NCI-H2107 (cell line): ENCODE measurements at regions not wholly inside any gene's neighbourhood (a gene's known extent, or its start where the extent isn't known, plus 50 kb on each side); places are given as distances from the start of the nearest gene placed in this dataset.
"Not testable (repeated sequence)": the region's sequence is repeated elsewhere in the genome, so short reads cannot be mapped to it uniquely, and the experiment has no call there.

Experiments
- DNase-seq: peaks from one replicate; lab custom pipeline; 2025; lab: John Stamatoyannopoulos, UW

DNA sequence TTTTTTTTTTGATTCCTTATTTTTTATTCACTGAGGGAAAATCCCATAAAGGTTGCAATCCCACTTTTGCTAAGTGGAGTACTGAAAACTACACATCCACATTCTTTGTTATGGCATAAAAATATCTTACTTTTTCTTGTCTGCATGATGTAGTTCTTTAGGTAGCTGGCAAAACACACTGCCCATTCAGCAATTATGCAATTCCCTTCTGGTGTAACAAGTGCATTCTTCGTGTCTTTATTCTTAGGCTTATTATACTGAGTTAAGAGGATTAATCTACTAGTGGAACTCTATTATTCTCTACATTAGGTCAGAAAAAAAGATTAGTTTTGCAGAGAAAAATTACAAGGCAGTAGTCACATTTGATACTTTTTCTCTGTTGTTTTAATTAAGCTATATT, 403.8 kb upstream of the GBE1 start:
- DNase-seq, result no peak

DNA sequence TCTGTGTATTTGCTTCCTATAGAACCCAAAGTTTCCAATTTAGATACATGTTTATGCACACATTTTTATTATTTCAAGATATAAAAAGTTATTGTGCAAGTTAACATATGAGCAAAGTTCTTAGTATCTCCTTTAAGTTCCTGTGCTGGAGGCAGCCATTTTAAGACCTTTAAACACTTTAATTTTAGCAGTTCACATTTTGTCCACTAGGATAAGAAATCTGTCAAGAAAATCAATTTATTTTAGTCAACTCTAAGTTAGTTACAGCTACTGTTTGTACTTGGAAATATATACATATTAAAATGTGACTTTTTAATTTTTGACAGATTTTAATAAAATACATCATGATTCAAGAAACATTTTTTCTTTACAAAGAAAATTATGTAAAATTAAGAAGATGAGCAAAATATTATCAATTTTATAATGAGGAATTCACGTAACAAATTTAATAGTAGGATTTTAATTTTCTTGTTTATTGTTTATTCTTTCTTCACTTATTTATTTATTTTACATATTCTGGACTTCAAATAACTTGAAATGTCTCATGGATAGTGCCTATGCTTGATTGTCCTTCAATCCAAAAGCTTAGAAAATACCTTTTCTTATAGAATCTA, 402.6 kb upstream of the GBE1 start:
- no peak for DNase-seq

DNA sequence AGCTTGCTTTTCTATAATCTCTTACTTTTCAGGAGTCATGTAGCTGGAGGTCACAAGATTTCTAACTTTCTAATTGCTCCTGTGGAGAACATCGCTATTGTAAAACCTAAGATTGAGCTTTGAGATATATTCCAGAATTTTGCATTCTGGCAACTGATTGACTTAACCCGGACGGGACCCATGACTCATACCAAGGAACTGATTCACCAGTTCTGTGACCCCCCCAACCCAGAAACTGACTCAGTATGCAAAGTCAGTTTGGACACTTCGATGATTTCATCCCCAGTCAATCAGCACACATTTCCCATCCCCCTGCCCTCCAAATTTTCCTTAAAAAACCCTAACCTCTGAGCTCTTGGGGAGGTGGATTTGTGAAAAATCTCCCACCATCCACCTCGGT, 396.5 kb upstream of the GBE1 start:
- no peak for DNase-seq

DNA sequence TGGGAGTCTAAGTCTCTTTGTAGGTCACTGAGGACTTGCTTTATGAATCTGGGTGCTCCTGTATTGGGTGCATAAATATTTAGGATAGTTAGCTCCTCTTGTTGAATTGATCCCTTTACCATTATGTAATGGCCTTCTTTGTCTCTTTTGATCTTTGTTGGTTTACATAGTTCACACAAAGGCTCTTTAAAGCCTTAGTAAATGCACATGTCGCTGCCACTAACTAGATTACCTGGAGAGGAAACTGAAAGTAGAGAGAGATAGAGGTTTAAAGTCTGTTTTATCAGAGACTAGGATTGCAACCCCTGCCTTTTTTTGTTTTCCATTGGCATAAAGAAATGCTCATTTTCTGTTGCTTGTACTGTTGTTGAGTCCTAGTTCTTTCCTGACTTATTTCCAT, 392.4 kb upstream of the GBE1 start:
- not testable (repeated sequence) for DNase-seq

DNA sequence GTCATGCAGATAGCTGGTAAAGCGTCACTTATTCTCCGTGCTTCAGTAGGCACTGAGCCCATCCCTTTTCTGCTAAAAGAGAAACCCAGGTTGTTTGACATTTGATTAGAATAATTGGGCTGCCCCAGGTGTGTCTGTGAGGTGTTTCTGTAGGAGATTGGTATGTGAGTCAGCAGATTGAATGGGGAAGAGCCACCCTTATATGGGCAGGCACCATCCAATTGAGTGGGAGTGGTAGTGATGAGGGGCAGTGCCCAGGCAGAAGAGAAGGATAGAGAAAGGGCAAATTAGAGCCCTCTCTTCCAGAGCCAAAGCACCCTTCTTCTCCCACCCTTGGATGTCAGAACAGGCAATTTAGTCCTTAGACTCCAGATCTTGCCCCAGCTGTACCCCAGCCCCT, 384.3 kb upstream of the GBE1 start:
- no peak for DNase-seq

DNA sequence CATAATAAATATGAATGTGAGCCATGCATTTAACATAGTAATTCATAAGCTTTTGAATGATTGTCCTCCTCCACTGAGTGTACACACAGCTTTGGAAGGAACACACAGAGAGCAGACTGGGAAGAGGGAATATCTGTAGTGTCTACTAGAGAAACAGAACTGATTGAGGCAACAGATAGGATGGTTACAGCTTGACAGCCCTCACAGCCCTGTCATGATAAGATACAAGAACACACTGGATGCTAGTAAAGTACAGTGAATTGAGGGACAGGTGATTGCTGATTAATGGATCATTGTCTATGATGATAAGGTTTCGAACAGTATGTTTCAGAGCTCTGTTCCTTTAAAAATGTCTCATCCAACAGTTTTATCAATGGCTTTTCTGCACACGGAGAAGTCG, 383.4 kb upstream of the GBE1 start:
- DNase-seq, result no peak

DNA sequence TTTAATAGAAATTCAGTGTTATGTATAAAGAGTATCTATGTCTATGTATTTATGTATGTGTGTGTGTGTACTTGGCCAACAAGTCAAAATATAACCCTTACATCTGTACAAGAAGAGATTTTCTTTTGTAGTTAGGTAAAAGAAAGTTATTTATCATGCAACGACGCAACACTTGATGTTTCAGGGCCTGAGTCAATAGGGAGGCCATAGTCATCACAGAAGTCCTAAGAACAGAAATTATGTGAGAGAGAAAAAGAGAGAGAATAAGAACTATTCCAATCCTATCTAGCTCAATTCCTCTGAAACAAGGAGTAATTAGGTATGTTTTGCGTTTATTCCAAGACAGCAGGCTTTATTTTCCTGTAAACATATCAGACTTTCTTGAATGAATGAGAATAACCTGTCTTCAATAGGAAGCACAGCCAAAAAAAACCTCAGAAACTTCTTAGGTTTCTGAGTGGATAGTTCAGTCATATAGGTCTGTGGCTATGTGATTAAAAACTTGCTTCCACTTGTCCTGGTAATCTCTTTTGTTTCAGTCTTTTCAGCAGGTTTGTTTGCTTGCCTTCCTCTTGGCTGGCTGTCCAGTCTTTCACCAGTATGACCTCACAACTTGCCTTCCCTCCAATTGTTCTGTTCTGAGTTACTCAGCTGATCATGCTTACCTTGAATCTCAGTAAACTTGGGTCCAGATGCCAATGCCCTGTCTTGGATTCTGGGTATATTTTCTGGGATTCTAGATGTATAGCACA, 382.4 kb upstream of the GBE1 start:
- DNase-seq, result no peak

DNA sequence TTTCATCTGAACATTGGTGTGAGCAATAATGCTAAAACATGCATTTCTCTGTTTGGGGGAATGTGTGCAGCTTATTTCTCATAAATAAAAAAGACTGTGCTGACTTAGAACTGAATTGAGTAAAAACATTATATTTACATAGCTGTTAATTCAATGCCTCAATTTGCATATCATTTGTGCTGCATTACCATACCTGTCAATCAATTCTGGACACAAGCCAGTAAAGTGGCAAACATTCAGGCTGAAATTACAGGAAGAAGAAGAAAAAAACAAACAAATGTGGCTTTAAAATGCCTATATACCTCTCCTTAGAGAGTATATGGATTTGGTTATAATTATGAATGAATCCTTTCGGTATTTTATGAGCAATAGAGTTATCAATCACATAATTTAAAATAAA, 380.1 kb upstream of the GBE1 start:
- DNase-seq, result no peak

DNA sequence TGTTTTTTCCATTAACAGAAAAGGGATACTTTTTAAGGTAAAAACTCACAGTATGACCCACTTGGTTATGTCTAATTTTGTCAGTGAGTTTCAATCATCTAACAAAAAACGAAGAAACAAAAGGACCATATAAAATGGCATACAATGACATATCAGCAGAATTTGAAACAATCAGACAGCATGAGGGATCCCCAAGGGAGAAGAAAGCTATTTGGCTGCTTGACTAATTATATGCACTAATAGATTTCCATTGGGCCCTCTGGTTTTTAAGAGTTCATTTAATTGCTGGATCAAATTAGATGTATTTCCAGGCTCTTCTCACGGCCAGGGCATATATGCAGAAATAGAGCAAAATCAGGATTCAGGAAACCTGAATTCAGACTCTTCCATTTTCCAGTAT, 376.4 kb upstream of the GBE1 start:
- DNase-seq, result no peak

DNA sequence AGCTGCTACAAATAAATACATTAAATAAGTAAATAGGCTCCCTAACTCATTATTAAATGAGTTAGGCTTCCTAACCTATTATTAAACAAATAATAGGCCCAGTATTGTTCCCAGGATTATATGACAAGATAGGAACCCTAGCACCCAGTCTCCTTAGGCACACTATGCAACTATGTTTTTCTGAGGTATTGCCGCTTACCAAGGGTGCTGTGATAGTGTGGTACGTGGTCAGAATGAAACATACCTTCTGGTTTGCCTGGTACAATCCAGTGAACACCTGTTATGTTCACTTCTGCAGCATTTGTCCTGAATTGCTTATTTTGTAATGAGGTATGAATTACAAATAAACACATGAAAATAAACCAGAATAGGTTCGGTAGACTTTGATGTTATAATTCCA, 375.6 kb upstream of the GBE1 start:
- no peak for DNase-seq

DNA sequence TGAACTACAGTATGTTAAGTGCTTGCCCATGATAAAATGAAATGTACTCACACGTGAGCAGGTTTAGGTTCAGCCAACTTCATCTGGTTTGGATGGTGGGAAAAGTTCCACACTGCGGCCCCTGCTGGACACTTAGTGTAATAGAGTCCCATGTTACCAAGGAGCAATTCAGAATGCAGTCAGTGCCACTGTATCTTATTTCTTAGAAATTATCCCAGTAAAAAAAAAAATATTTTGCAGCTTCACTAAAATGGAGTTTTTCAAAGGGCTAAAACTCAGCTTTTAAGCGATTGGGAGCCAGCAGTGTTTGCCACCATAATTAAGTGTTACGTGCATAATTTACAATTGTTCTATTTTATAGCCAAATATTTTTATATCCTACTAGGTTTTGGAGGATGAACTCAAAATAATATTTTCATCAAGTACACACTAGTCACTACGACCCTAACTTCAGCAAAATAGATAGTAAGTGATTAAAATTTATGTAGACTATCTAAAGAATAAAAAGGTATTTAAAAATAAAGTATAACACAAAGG, 371.7 kb upstream of the GBE1 start:
- DNase-seq, result no peak

DNA sequence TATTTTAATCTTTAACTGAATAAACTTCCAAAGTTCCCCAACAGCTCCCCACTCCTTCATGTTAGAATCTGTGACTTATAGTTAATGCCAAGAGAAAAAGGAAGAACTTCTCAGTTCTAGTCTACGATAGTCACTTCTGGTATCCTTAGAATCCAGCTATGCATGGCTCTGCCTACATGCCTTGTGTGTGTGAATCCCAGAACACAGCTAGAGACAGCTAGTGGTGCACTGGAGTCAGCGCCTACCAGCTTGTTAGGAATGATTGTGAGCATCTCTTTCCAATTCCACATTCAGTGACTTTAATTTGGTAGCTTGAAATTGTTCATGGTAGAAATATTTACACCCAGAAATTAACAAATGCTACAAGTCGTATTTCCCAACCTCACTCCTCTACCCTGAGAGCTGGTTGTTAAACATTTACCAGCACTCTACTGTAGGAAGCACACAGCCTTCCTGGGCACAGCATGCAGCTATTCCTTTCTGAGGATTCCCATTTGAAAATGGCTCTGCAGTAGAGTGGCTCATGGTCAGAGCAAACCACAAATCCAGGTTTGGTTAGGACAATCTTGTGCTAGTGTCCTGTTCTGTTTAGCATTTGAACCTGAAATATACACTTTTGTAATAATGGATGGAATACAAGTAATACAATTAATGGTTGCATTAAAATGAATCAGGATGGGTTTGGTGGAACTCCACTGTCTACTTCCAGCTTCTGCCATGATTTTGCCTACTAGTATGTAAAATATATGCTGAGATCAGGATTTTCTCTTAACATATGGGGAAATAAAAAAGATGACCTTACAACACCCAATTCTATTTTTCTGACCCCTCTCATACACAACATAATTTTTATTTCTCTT, 371.0 kb upstream of the GBE1 start:
- no peak for DNase-seq

DNA sequence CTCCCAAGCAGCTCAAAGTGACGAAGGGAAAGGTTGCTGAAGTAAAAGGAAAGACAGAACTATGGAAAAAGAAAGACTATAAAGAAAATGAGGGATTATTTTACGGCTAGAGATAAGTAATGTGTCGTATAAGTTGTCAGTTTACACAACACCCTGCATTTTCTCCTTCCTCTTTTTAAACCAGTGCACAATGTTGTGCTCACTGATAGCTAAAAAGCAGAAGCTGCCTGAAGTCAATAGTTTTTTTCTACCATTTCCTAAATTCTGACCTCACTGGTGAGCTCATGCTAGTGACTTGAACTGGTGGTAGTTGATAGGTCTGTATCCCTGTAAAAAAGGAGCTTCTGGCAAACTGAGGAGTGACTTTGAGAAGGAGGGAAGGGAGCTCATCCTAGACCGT, 368.6 kb upstream of the GBE1 start:
- DNase-seq, result no peak

DNA sequence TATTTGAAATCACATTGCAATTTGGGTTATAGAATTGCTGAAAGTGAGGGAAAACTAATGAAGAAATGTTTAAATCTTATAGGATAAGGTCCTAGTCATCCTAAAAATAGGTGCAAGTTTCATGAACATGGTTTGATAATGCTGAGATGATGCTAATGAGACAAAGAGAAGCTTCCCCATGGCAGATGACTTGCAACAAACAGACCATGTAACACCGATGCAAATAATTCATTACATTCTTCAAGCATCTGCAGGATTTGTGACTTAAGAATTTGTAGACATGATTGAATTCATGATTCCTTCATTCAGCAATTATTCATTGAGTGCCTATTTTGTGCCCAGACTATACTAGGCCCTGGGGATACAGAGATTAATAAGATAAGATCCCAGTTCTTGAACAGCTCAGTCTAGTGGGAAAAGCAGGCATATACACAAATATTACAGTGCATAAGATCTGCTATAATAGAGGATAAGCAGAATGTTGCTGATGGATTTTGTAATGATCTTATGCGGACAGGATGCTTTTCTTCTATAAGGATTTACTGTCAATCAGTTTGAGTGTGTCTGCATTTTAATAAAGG, 367.9 kb upstream of the GBE1 start:
- no peak for DNase-seq

DNA sequence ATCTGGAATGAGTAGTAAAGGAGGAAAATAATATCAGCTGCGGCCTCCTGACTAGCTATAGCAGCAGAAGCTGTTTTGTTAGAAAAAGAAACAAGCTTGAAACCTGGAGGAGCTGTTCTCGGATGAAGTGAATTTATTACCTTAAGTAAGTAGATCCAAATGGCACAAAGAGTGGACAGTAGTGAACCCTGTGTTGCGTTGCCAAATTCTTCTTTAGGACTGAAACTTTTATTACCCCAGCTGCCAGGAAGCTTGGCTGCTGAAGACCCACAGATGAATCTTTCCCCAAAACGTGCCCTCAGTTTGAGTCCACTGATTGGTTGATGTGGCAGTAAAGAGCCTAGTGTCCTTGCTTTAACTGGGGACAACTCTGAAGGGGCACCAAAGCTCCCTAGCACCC, 366.8 kb upstream of the GBE1 start:
- DNase-seq, result no peak

DNA sequence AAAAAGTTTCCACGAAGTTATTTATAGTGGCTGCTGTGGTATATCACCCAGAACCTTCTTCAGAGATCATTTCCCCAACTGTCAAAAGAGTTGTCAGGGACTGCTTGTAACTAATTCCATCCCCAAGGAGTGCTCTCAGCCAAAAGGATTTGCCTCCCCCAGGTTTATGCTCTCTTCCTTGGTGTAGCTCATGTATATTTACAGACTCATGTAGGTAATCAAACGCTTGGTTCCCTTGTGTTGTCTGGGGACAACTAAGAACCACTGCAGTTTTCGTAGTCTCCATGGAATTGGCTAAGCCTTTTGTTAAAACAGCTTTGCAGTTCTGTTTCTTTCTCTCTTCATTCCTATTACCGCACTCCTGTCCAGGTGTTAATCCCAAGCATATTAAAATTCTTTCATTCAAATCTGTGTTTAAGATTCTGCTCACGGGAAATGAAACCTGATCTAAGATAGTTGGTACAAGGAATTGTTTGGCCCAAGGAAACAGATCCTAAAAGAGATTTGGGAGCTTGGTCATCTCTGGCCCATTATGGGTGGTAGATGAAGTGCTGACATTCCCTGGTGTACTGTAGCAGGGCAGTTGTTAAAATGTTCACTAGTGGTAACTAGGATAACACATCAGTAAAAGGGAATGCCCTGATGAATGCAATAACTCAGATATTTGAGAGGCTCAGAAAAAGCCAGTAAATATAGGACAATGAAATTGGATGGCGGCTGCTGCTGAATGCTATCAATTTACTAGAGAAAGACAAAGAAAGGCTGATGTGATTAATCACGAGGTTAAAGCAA, 361.3 kb upstream of the GBE1 start:
- no peak for DNase-seq

DNA sequence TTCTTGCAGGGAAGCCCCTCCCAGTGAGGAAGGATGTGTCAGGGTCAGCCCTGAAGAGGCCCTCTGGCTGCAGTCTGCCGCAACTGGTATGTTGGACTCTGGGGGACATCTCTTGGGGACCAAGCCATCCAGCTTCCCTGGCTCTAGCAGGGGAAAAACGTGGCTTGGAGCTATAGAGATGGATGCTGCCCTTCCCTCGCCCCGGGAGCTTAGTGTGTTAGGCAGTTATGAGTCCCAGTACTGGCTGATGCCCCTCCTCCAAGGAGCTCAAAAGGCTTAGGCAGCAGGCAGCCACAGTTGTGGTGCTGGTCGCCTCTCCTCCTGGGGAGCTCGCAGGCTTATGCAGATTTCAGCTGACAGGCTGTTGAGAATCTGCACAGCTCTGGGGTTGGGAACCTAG, 353.1 kb upstream of the GBE1 start:
- DNase-seq, result no peak

DNA sequence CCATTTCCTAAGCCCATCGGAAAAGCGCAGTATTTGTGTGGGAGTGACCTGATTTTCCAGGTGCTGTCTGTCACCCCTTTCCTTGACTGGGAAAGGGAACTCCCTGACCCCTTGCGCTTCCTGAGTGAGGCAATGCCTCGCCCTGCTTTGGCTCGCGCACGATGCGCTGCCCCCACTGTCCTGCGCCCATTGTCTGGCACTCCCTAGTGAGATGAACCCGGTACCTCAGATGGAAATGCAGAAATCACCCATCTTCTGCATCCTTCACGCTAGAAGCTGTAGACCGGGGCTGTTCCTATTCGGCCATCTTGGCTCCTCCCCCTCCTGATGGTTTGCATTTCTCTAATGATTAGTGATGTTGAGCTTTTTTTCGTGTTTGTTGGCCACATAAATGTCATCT, 349.3 kb upstream of the GBE1 start:
- DNase-seq, result not testable (repeated sequence)

DNA sequence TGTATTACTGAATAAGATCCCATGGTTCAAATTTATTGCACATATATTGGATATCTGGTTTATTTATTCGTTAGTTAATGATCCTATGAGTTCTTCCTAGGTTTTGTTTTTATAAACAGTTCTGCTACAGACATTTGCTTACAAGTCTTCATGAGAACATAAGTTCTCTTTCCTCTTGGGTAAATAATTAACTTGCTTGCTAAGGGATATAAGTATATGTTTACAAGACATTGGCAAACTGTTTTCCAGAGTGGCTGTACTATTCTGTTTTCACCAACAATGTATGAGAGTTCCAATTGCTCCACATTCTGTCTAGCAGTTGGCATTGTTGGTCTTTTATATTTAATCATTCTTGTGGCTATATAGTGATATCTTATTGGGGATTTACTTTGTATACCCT, 341.8 kb upstream of the GBE1 start:
- no peak for DNase-seq

DNA sequence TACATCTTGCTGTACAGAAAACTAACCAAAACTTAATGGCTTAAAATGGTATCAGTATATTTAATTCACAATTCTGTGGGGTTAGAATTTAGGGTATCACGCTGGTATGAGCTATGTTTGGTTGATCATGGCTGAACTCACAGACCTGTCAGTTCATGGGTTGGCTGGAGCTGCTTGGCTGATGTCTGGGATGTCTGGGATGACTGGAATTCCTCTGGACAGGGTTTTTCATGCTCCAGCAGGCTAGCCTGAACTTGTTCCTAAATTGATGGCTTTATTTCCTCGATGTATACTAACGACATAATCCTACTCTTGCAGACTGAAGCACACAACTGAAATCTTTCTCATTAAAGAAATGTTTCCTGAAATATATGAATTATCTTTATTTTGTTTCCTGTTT, 338.9 kb upstream of the GBE1 start:
- DNase-seq, result no peak

DNA sequence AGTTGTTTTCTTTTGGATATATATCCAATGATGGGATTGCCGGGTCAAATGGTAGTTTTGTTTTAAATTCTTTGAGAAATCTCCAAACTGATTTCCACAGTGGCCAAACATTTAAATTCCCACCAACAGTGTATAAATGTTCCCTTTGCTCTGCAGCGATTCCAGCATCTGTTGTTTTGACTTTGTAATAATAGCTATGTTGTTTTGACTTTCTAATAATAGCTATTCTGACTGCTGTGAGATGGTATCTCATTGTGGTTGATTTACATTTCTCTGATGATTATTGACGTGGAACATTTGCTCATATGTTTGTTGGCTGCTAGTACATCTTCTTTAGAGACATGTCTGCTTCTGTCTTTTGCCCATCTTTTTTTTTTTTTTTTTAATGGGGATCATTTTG, 332.2 kb upstream of the GBE1 start:
- no peak for DNase-seq

DNA sequence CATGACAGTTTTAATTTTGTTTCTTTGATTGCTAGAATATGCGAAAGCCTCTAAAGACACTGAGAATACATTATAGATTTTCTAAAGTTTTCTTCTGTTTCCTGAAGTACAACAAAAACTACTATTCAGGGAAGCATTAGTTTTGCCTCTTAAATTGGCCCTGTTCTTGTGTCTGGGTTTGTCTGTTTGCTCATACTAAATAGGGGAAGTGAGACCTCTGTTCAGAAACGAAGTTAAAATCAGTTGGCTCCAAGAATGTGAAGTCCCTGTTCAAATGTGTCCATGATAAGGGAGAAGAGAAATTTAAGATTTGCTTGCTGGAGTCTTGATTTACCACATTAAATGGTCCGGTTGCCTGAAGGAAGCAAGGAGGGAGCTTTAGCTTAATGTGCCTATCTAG, 327.3 kb upstream of the GBE1 start:
- DNase-seq, result no peak
